ENCODE measurements at regions not wholly inside any gene's neighbourhood (a gene's known extent, or its start where the extent isn't known, plus 50 kb on each side); places are given as distances from the start of the nearest gene placed in this dataset.
"Not testable (repeated sequence)": the region's sequence is repeated elsewhere in the genome, so short reads cannot be mapped to it uniquely, and the experiment has no call there.

DNA sequence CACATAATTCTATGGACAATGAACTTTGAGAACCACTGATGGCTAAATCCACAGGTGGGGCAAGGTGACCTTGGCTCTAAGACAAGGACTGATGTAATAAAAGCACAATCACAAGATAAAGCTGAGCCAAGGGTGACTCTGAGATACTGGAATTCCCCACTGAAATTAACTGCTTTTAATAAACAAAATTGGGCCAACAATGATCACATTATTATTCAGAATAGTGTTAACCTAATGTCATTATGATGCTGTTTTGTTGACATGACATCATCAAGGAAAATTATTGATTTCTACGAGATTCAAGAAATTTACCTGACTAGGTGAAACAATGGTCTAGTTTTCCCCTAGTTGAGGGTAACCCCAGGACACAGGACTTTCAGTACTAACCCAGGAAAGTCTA is 273.7 kb upstream of the NFIA start:
- no peaks in the 10 kb centered on the region for H3K4me1 ChIP-seq (ENCODE audit: low read depth)
- no peaks in the 10 kb centered on the region for H3K27me3 ChIP-seq
- H3K9me3 ChIP-seq (ENCODE audit: low read depth) = no peaks in the 10 kb centered on the region
- no peak for DNase-seq (ENCODE audit: low read depth in 1 of 2, low spot score in 1 of 2)
- H3K36me3 ChIP-seq = no peaks in the 10 kb centered on the region
- no peak overlapping the region for H3K4me3 ChIP-seq
- TF ChIP-seq, protein P1, sequence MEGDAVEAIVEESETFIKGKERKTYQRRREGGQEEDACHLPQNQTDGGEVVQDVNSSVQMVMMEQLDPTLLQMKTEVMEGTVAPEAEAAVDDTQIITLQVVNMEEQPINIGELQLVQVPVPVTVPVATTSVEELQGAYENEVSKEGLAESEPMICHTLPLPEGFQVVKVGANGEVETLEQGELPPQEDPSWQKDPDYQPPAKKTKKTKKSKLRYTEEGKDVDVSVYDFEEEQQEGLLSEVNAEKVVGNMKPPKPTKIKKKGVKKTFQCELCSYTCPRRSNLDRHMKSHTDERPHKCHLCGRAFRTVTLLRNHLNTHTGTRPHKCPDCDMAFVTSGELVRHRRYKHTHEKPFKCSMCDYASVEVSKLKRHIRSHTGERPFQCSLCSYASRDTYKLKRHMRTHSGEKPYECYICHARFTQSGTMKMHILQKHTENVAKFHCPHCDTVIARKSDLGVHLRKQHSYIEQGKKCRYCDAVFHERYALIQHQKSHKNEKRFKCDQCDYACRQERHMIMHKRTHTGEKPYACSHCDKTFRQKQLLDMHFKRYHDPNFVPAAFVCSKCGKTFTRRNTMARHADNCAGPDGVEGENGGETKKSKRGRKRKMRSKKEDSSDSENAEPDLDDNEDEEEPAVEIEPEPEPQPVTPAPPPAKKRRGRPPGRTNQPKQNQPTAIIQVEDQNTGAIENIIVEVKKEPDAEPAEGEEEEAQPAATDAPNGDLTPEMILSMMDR (IDR thresholded peaks at IDR 0.05; ENCODE audit: low read depth, low read length) = no peak
- no peak overlapping the region for H3K27ac ChIP-seq

DNA sequence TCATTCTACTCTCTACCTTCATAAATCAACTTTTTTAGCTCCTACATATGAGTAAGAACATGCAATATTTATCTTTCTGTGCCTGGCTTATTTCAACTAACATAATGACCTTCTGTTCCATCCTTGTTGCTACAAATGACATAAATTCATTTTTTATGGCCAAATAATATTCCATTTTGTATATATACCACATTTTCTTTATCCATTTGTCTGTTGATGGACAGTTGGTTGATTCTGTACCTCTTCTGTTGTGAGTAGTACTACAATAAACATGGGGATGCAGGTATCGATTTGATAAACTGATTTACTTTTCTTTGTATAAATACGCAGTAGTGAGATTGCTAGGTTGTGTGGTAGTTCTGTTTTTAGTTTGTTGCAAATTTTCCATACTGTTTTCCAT is 279.5 kb upstream of the NFIA start:
- H3K4me1 ChIP-seq (ENCODE audit: low read depth) = no peaks in the 10 kb centered on the region
- no peaks in the 10 kb centered on the region for H3K36me3 ChIP-seq
- no peak for DNase-seq (ENCODE audit: low read depth in 1 of 2, low spot score in 1 of 2)
- H3K27me3 ChIP-seq = no peaks in the 10 kb centered on the region
- no peaks in the 10 kb centered on the region for H3K9me3 ChIP-seq (ENCODE audit: low read depth)
- H3K4me3 ChIP-seq = no peak overlapping the region
- TF ChIP-seq, protein P1 (IDR thresholded peaks at IDR 0.05; ENCODE audit: low read depth, low read length) = no peak
- H3K27ac ChIP-seq = no peak overlapping the region

DNA sequence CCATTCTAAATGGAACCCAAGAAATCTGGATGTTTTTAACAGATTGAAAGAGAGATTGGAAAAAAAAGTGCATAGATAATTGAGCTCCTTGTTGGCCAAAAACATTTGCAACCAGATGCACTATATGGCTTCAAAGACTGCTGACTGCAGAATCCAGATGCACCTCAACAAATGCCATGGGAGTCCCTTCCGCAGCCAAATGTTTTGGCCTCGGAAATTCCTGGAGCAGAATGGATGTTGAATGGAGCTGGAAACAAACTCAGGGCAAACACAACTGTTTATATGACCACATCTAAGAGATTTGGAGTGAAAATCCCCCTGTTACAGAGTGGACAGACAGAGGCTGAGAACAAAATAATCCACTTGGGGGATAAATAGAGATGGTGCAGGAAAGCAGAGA is 285.0 kb upstream of the NFIA start:
- no peak overlapping the region for H3K27ac ChIP-seq
- TF ChIP-seq, protein P1 (IDR thresholded peaks at IDR 0.05; ENCODE audit: low read depth, low read length) = no peak
- H3K4me1 ChIP-seq (ENCODE audit: low read depth) = no peaks in the 10 kb centered on the region

DNA sequence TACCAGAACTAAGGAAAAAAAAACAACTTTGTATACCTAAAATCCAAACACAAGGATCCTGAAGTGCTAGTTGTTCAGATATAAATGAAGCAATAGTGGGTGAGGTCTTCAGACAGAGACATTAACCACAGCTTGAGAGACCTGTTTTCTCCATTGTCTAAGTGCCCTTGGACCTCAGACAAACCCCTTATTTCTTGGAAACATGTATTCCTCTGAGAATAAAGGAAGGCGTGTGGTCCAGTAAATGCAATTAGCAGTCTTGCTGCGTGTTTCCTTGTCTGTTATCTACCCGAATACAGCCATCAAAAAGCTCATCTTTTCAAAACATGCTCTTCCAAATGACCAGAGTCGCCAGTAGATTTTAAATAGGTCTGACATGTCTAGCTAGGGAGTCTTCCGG is 291.1 kb upstream of the NFIA start:
- Histone ChIP-seq H3K36me3 (no peaks in the 10 kb centered on the region), H3K4me1 (ENCODE audit: low read depth) (no peaks in the 10 kb centered on the region), H3K9me3 (ENCODE audit: low read depth) (no peaks in the 10 kb centered on the region), H3K4me3 (no peak overlapping the region), H3K27ac (no peak overlapping the region), H3K27me3 (no peaks in the 10 kb centered on the region)
- no peak for DNase-seq (ENCODE audit: low read depth in 1 of 2, low spot score in 1 of 2)
- TF ChIP-seq, protein P1 (IDR thresholded peaks at IDR 0.05; ENCODE audit: low read depth, low read length) = no peak

More for the DNA sequence above, 285.0 kb upstream of the NFIA start:
- H3K4me3 ChIP-seq = no peak overlapping the region
- H3K36me3 ChIP-seq = no peaks in the 10 kb centered on the region
- H3K27me3 ChIP-seq = no peaks in the 10 kb centered on the region
- no peak for DNase-seq (ENCODE audit: low read depth in 1 of 2, low spot score in 1 of 2)
- no peaks in the 10 kb centered on the region for H3K9me3 ChIP-seq (ENCODE audit: low read depth)

DNA sequence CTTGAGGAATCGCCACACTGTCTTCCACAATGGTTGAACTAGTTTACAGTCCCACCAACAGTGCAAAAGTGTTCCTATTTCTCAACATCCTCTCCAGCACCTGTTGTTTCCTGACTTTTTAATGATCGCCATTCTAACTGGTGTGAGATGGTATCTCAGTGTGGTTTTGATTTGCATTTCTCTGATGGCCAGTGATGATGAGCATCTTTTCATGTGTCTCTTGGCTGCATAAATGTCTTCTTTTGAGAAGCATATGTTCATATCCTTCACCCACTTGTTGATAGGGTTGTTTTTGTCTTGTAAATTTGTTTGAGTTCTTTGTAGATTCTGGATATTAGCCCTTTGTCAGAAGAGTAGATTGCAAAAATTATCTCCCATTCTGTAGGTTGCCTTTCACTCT is 309.3 kb upstream of the NFIA start:
- H3K4me3 ChIP-seq; H3K4me1 ChIP-seq (ENCODE audit: low read depth); H3K9me3 ChIP-seq (ENCODE audit: low read depth); DNase-seq (ENCODE audit: low read depth in 1 of 2, low spot score in 1 of 2); H3K27ac ChIP-seq; H3K27me3 ChIP-seq; H3K36me3 ChIP-seq: not testable (repeated sequence)

DNA sequence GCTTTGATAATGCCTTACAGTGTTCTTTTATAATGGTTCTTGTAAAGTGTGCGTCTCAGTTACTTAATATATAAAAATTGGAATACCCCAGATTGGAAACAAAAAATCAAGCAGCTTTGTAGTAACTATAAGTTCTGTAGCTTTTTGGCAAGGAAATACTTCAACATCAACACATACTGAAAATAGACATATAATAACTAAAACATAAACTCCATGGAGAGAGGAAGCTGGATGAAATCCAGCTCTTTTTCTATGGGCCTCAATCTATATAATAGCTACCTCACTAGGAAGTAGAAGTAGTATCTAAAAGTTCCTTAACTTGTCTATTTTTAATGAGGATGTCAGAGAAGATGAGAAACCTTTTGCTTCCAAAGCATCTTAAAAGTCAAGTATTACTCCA is 313.3 kb upstream of the NFIA start:
- Histone ChIP-seq H3K27me3 (no peaks in the 10 kb centered on the region), H3K9me3 (ENCODE audit: low read depth) (no peaks in the 10 kb centered on the region), H3K4me1 (ENCODE audit: low read depth) (no peaks in the 10 kb centered on the region), H3K4me3 (no peak overlapping the region), H3K36me3 (no peaks in the 10 kb centered on the region), H3K27ac (no peak overlapping the region)
- TF ChIP-seq, protein P1 (IDR thresholded peaks at IDR 0.05; ENCODE audit: low read depth, low read length) = no peak
- no peak for DNase-seq (ENCODE audit: low read depth in 1 of 2, low spot score in 1 of 2)
